HUDEP-2 (cell line): ENCODE measurements at regions not wholly inside any gene's neighbourhood (a gene's known extent, or its start where the extent isn't known, plus 50 kb on each side); places are given as distances from the start of the nearest gene placed in this dataset.

ENCODE experiments used
- DNase-seq, 76 experiments: peaks; one replicate each; lab custom pipeline; 2025; ENCODE audit not compliant: unreplicated experiment in 76 of 76; lab: John Stamatoyannopoulos, UW

- no peak for DNase-seq
Observed at GRCh38 chr4:160869899-160870298, 1293.9 kb downstream of the FSTL5 start.

- DNase-seq, result no peak
Observed at GRCh38 chr4:160872491-160872890, 1291.3 kb downstream of the FSTL5 start.

- DNase-seq, result no peak
Observed at GRCh38 chr4:160877087-160877790, 1286.6 kb downstream of the FSTL5 start.

- no peak for DNase-seq
Observed at GRCh38 chr4:160880180-160880579, 1283.6 kb downstream of the FSTL5 start.

- DNase-seq, result no peak
Observed at GRCh38 chr4:160887668-160888067, 1276.1 kb downstream of the FSTL5 start.

GRCh38 chr4:160894128-160894527 lies 1269.7 kb downstream of the FSTL5 start:
- DNase-seq, result no peak

GRCh38 chr4:160894809-160895208 lies 1269.0 kb downstream of the FSTL5 start:
- no peak for DNase-seq

GRCh38 chr4:160927311-160927710 lies 1236.5 kb downstream of the FSTL5 start:
- no peak for DNase-seq

- no peak for DNase-seq
Observed at GRCh38 chr4:160928482-160928881, 1235.3 kb downstream of the FSTL5 start.

- no peak for DNase-seq
Observed at GRCh38 chr4:160947653-160948052, 1216.1 kb downstream of the FSTL5 start.

- no peak for DNase-seq
Observed at GRCh38 chr4:160956875-160957274, 1206.9 kb downstream of the FSTL5 start.

- DNase-seq, result no peak
Observed at GRCh38 chr4:160969925-160970324, 1193.9 kb downstream of the FSTL5 start.

GRCh38 chr4:160980091-160980490 lies 1183.7 kb downstream of the FSTL5 start:
- no peak for DNase-seq

- no peak for DNase-seq
Observed at GRCh38 chr4:160981083-160981482, 1182.7 kb downstream of the FSTL5 start.

- no peak for DNase-seq
Observed at GRCh38 chr4:160983035-160983434, 1180.8 kb downstream of the FSTL5 start.

- DNase-seq, result no peak
Observed at GRCh38 chr4:161002386-161002785, 1161.4 kb downstream of the FSTL5 start.

GRCh38 chr4:161003418-161004057 lies 1160.3 kb downstream of the FSTL5 start:
- no peak for DNase-seq

- no peak for DNase-seq
Observed at GRCh38 chr4:161005746-161006145, 1158.1 kb downstream of the FSTL5 start.

- no peak for DNase-seq
Observed at GRCh38 chr4:161008527-161008926, 1155.3 kb downstream of the FSTL5 start.

GRCh38 chr4:161010227-161010626 lies 1153.6 kb downstream of the FSTL5 start:
- DNase-seq, result no peak
